NCI-H82 (cell line): ENCODE measurements at regions not wholly inside any gene's neighbourhood (a gene's known extent, or its start where the extent isn't known, plus 50 kb on each side); places are given as distances from the start of the nearest gene placed in this dataset.
"Not testable (repeated sequence)": the region's sequence is repeated elsewhere in the genome, so short reads cannot be mapped to it uniquely, and the experiment has no call there.

Experiments used
- DNase-seq: peaks from one replicate; lab custom pipeline; 2025; lab: John Stamatoyannopoulos, UW

GRCh38 chr17:83204230-83204725, 124.9 kb downstream of the METRNL start:
- DNase-seq, result no peak

GRCh38 chr17:83204736-83205386, 125.5 kb downstream of the METRNL start:
- not testable (repeated sequence) for DNase-seq

DNA sequence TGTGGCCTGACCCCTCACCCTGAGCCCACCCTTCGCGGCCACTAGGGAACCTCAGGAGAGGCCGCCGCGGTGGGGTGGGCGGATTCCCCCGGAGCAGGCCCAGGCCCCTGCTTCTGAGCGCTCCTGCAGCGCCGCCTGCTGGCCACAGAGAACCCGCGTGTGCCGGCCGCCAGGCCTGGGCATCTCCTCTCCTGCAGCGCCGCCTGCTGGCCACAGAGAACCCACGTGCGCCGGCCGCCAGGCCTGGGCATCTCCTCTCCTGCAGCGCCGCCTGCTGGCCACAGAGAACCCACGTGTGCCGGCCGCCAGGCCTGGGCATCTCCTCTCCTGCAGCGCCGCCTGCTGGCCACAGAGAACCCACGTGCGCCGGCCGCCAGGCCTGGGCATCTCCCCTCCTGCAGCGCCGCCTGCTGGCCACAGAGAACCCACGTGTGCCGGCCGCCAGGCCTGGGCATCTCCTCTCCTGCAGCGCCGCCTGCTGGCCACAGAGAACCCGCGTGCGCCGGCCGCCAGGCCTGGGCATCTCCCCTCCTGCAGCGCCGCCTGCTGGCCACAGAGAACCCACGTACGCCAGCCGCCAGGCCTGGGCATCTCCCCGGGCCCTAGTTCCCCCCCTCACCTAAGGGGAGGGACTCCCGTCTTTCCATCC, 126.1 kb downstream of the METRNL start:
- DNase-seq, result not testable (repeated sequence)

- DNase-seq, result not testable (repeated sequence)
These were observed 126.6 kb downstream of the METRNL start for GRCh38 chr17:83206036-83206394.

DNA sequence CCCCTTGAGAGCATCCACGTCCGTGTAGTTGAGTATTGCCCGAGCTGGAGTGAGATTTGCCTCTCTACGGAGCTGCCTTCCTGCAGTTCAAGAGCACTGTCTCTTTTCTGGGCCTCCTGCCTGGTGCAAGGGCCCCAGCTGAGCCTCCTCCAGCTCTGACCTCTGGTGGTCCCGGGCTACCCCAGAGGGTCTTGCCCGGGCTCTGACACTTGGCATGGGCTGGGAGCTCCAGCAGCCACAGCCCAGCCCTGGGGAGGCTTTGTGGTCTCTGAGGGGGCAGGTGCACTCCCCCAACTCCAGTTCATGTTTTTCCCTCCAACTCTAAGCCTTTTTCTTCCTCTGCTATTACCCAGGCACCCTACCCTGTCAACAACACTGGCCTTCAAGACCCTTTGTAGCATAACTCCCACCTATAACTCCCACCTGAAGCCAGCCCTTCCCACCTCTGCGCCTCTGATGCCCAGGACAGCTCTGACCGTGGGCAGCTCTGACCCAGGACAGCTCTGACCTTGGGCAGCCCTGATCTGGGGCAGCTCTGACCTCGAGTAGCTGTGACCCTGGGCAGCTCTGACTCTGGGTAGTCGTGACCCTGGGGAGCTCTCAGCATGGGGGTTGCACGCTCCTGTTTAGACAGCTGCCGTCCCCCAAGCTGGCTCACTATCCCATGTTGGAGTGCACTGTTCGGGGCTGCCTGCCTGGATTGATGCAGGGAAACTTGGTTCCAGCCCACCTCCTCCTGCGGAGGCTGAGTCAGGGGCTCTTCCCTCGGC, 127.6 kb downstream of the METRNL start:
- not testable (repeated sequence) for DNase-seq

DNA sequence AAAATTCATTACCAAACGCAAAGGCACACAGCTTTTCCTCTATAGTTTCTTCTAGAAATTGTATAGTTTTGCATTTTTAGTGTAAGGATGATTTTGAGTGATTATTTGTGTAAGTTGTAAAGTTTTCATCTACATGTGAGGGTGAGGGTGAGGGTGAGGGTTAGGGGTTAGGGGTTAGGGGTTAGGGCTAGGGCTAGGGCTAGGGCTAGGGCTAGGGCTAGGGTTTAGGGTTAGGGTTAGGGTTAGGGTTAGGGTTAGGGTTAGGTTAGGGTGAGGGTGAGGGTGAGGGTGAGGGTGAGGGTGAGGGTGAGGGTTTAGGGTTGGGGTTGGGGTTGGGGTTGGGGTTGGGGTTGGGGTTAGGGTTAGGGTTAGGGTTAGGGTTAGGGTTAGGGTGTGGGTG, 167.6 kb downstream of the METRNL start:
- DNase-seq, result not testable (repeated sequence)
